Fibroblast of mammary gland (primary cell): ENCODE measurements at regions not wholly inside any gene's neighbourhood (a gene's known extent, or its start where the extent isn't known, plus 50 kb on each side); places are given as distances from the start of the nearest gene placed in this dataset.
A peak's percentile ranks its signal among the peaks of the same experiment; 100 is the strongest.
"Not testable (repeated sequence)": the region's sequence is repeated elsewhere in the genome, so short reads cannot be mapped to it uniquely, and the experiment has no call there.

Experiments used
- DNase-seq: peaks from one replicate; pipeline ENCODE4 v3.0.0-alpha.2; 2010; ENCODE audit warnings: low read depth
- H3K4me3 ChIP-seq: 2 replicates; pipeline ENCODE4 v1.5.1; 2011; ENCODE audit warnings: low read depth, mild to moderate bottlenecking, low read length, moderate library complexity; ENCODE audit not compliant: control insufficient read depth
- CTCF ChIP-seq: conservative IDR thresholded peaks from 2 replicates; pipeline ENCODE4 v1.5.1; 2011; ENCODE audit warnings: low read depth, low read length, inconsistent platforms; ENCODE audit not compliant: control insufficient read depth, insufficient read depth

- TF ChIP-seq CTCF: no peak
- no peak for DNase-seq
- no peak overlapping the region for H3K4me3 ChIP-seq
Measured at GRCh38 chr9:101836021-101836420, 97.6 kb upstream of the GRIN3A start.

GRCh38 chr9:101832486-101832885 is 94.0 kb upstream of the GRIN3A start:
- no peak for DNase-seq
- TF ChIP-seq CTCF: no peak
- no peak overlapping the region for H3K4me3 ChIP-seq

GRCh38 chr9:101821450-101821849 is 83.0 kb upstream of the GRIN3A start:
- not testable (repeated sequence) for H3K4me3 ChIP-seq, DNase-seq

GRCh38 chr9:101820983-101821382 is 82.5 kb upstream of the GRIN3A start:
- not testable (repeated sequence) for H3K4me3 ChIP-seq, DNase-seq

- no peak for TF ChIP-seq CTCF
- H3K4me3 ChIP-seq: no peak overlapping the region
- DNase-seq: no peak
Measured at GRCh38 chr9:101814064-101814463, 75.6 kb upstream of the GRIN3A start.

GRCh38 chr9:101807879-101808278 is 69.4 kb upstream of the GRIN3A start:
- not testable (repeated sequence) for DNase-seq, H3K4me3 ChIP-seq

GRCh38 chr9:101796044-101796443 is 57.6 kb upstream of the GRIN3A start:
- DNase-seq: no peak
- TF ChIP-seq CTCF: no peak
- no peak overlapping the region for H3K4me3 ChIP-seq

GRCh38 chr9:101795147-101795546 is 56.7 kb upstream of the GRIN3A start:
- no peak overlapping the region for H3K4me3 ChIP-seq
- no peak for TF ChIP-seq CTCF
- peak; percentile 1 for DNase-seq

- no peak for TF ChIP-seq CTCF
- H3K4me3 ChIP-seq: no peak overlapping the region
Measured at GRCh38 chr9:101792475-101792874, 54.0 kb upstream of the GRIN3A start.

More at GRCh38 chr9:101792475-101792874, 54.0 kb upstream of the GRIN3A start:
- DNase-seq: no peak
